Activated naive CD8-positive, alpha-beta T cell treated with anti-CD3 and anti-CD28 coated beads, Interleukin-2, amount 50 U/mL, for 24 hours (primary cell): ENCODE measurements at regions not wholly inside any gene's neighbourhood (a gene's known extent, or its start where the extent isn't known, plus 50 kb on each side); places are given as distances from the start of the nearest gene placed in this dataset.
"Not testable (repeated sequence)": the region's sequence is repeated elsewhere in the genome, so short reads cannot be mapped to it uniquely, and the experiment has no call there.

Experiments used
- ATAC-seq: fragments of 150-1000 bp; cut with Tn5 transposase; one replicate; pipeline ENCODE4 v1.10.0; 2021
- DNase-seq: peaks from one replicate; pipeline ENCODE4 v3.0.0; 2021
- H3K27ac Mint-ChIP-seq: one replicate; pipeline ENCODE4 v1.8.0; 2021; ENCODE audit warnings: mild to moderate bottlenecking, mixed read lengths
- H3K27me3 Mint-ChIP-seq: one replicate; pipeline ENCODE4 v1.8.0; 2021; ENCODE audit warnings: mixed read lengths
- H3K36me3 Mint-ChIP-seq: one replicate; pipeline ENCODE4 v1.8.0; 2021; ENCODE audit warnings: low read depth, mixed read lengths
- H3K4me1 Mint-ChIP-seq: one replicate; pipeline ENCODE4 v1.8.0; 2021; ENCODE audit warnings: mixed read lengths
- H3K4me3 Mint-ChIP-seq: one replicate; pipeline ENCODE4 v1.8.0; 2021; ENCODE audit warnings: mild to moderate bottlenecking, moderate library complexity, mixed read lengths
- H3K9me3 Mint-ChIP-seq: one replicate; pipeline ENCODE4 v1.8.0; 2021; ENCODE audit warnings: mixed read lengths

DNA sequence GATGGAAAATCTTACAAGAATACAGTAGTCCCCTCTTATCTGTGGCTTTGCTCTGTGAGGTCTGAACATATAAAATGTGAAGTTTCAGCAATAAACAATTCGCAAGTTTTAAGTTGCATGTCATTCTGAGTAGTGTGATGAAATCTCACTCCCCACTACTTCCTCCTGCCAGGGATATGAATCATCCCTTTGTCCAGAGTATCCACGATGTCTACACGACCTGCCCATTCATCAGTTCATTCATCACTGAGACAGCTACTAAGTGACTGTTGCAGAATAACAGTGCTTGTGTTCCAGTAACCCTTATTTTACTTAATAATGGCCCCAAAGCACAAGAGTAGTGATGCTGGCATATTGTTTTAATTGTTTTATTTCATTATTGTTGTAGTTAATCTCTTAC lies 489.2 kb upstream of the UBE2E2 start:
- H3K27me3 Mint-ChIP-seq: no peaks in the 10 kb centered on the region
- DNase-seq: no peak
- H3K4me1 Mint-ChIP-seq: no peaks in the 10 kb centered on the region
- peaks cover 17% of the 10 kb centered on the region for H3K9me3 Mint-ChIP-seq
- no peak overlapping the region for H3K4me3 Mint-ChIP-seq
- H3K27ac Mint-ChIP-seq: no peak overlapping the region
- ATAC-seq: no peak
- no peaks in the 10 kb centered on the region for H3K36me3 Mint-ChIP-seq

- H3K27me3 Mint-ChIP-seq: no peaks in the 10 kb centered on the region
- peaks cover 15% of the 10 kb centered on the region for H3K9me3 Mint-ChIP-seq
- no peak for ATAC-seq
- H3K4me3 Mint-ChIP-seq: no peak overlapping the region
- no peaks in the 10 kb centered on the region for H3K36me3 Mint-ChIP-seq
- no peak overlapping the region for H3K27ac Mint-ChIP-seq
- no peaks in the 10 kb centered on the region for H3K4me1 Mint-ChIP-seq
- DNase-seq: no peak
These were observed 488.4 kb upstream of the UBE2E2 start for GRCh38 chr3:22714749-22715148.

DNA sequence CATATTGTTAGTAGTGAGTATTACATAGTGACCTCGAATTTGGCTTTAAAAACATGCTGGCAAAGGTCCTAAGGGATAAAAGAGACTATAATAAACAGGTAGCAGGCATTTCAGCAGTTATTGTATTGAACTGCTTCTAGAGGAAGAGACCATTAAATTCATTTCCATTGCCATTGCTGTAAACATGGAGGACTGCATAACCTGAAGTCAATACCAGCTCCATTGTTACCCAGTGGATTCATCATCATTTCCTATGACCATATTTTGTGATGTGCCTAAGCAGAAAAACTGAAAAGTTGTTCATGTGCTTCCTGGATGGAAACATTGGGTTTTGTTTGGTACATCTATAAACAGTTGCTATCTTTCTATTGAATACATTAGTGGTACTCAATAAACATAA lies 482.5 kb upstream of the UBE2E2 start:
- no peak for ATAC-seq
- H3K4me1 Mint-ChIP-seq: no peaks in the 10 kb centered on the region
- H3K27me3 Mint-ChIP-seq: no peaks in the 10 kb centered on the region
- no peak overlapping the region for H3K4me3 Mint-ChIP-seq
- H3K9me3 Mint-ChIP-seq: no peaks in the 10 kb centered on the region
- H3K36me3 Mint-ChIP-seq: no peaks in the 10 kb centered on the region
- no peak for DNase-seq
- H3K27ac Mint-ChIP-seq: no peak overlapping the region

- no peaks in the 10 kb centered on the region for H3K9me3 Mint-ChIP-seq
- H3K4me3 Mint-ChIP-seq: no peak overlapping the region
- no peak overlapping the region for H3K27ac Mint-ChIP-seq
- no peaks in the 10 kb centered on the region for H3K4me1 Mint-ChIP-seq
- no peak for ATAC-seq
- no peaks in the 10 kb centered on the region for H3K36me3 Mint-ChIP-seq
- DNase-seq: no peak
- H3K27me3 Mint-ChIP-seq: no peaks in the 10 kb centered on the region
These were observed 478.7 kb upstream of the UBE2E2 start for GRCh38 chr3:22724420-22724819.

GRCh38 chr3:22728406-22728805 lies 474.7 kb upstream of the UBE2E2 start:
- no peaks in the 10 kb centered on the region for H3K9me3 Mint-ChIP-seq
- no peaks in the 10 kb centered on the region for H3K36me3 Mint-ChIP-seq
- H3K4me1 Mint-ChIP-seq: no peaks in the 10 kb centered on the region
- no peak overlapping the region for H3K4me3 Mint-ChIP-seq
- no peak for DNase-seq
- ATAC-seq: no peak
- no peak overlapping the region for H3K27ac Mint-ChIP-seq
- no peaks in the 10 kb centered on the region for H3K27me3 Mint-ChIP-seq

DNA sequence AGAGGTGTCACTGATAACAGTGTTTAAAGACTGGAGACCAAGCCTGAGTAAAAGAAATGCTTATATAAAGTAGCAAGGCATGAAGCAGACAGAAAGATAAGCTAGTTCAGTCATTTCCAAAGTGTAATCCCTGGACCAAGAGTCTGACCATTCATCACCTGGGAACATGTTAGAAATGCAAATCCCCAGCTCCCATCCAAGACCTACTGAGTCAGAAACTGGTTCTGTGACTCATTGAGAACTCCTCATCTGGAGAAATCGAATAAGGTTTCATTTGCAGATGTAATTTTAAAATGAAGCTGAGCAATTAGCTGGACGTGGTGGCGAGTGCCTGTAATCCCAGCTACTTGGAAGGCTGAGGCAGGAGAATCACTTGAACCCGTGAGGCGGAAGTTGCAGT lies 473.9 kb upstream of the UBE2E2 start:
- H3K4me3 Mint-ChIP-seq: no peak overlapping the region
- no peaks in the 10 kb centered on the region for H3K27me3 Mint-ChIP-seq
- no peaks in the 10 kb centered on the region for H3K4me1 Mint-ChIP-seq
- H3K36me3 Mint-ChIP-seq: no peaks in the 10 kb centered on the region
- ATAC-seq (no peak), DNase-seq (no peak)
- no peak overlapping the region for H3K27ac Mint-ChIP-seq
- no peaks in the 10 kb centered on the region for H3K9me3 Mint-ChIP-seq

- no peaks in the 10 kb centered on the region for H3K9me3 Mint-ChIP-seq
- ATAC-seq (no peak), DNase-seq (no peak)
- no peaks in the 10 kb centered on the region for H3K4me1 Mint-ChIP-seq
- H3K27me3 Mint-ChIP-seq: no peaks in the 10 kb centered on the region
- no peak overlapping the region for H3K4me3 Mint-ChIP-seq
- no peaks in the 10 kb centered on the region for H3K36me3 Mint-ChIP-seq
- no peak overlapping the region for H3K27ac Mint-ChIP-seq
These were observed 473.1 kb upstream of the UBE2E2 start for GRCh38 chr3:22729981-22730380.

GRCh38 chr3:22730701-22731100 lies 472.4 kb upstream of the UBE2E2 start:
- Mint-ChIP-seq H3K4me1 (no peaks in the 10 kb centered on the region), H3K27me3 (no peaks in the 10 kb centered on the region), H3K27ac (no peak overlapping the region), H3K4me3 (no peak overlapping the region), H3K36me3 (no peaks in the 10 kb centered on the region), H3K9me3 (no peaks in the 10 kb centered on the region)
- ATAC-seq (no peak), DNase-seq (no peak)

DNA sequence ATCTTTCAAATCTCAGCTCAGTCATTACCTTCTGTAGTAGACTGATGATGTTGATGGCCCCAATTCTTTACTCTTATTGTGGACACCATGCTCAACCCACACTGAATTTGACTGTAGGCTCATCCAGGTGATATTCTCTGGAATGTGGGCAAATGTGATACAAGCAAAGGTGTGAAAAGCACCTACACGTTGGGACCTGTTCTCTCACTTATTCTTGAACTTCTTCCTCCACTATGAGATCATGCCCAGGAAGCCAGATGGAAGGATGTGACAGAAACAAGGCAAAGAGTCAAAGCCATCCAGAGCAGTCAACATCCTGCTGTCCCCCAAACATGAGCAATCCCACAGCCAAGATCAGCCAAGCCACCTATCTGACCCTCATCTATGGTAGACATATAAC lies 471.2 kb upstream of the UBE2E2 start:
- no peaks in the 10 kb centered on the region for H3K27me3 Mint-ChIP-seq
- H3K36me3 Mint-ChIP-seq: no peaks in the 10 kb centered on the region
- H3K4me3 Mint-ChIP-seq: no peak overlapping the region
- no peak overlapping the region for H3K27ac Mint-ChIP-seq
- ATAC-seq (no peak), DNase-seq (no peak)
- H3K9me3 Mint-ChIP-seq: no peaks in the 10 kb centered on the region
- no peaks in the 10 kb centered on the region for H3K4me1 Mint-ChIP-seq

DNA sequence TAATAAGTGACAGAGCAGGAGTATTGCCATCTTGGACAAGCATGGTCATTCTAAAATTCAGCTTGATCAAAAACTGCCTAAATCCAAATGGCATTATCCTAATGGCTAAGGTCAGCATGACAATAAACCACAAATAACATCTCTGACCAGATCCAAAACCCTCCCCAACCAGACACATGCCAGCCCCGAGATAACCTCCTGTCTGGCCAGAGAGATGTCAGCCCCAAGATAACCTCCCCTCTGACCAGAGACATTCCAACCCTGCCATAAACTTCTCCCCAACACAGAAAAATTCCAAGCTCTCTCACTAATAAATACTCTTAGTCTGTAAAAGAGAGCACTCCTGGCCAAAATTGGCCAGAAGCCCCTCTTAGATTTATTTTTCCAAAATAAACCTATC lies 470.5 kb upstream of the UBE2E2 start:
- no peaks in the 10 kb centered on the region for H3K36me3 Mint-ChIP-seq
- H3K27ac Mint-ChIP-seq: no peak overlapping the region
- H3K4me1 Mint-ChIP-seq: no peaks in the 10 kb centered on the region
- DNase-seq (no peak), ATAC-seq (no peak)
- H3K27me3 Mint-ChIP-seq: no peaks in the 10 kb centered on the region
- H3K4me3 Mint-ChIP-seq: no peak overlapping the region
- peaks cover 3% of the 10 kb centered on the region for H3K9me3 Mint-ChIP-seq

DNA sequence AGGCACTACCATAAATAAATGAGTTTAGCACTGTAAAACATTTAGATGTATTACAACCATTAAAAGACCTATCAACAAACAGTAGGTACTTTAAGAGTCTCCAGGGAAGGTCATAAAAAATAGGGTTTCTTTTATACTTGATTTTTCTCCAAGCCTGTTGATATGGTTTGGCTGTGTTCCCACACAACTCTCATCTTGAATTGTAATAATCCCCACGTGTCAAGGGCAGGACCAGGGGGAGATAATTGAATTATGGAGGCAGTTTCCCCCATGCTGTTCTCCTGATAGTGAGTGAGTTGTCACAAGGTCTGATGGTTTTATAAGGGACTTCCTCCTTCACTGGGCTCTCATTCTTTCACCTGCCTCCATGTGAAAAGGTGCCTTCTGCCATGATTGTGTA lies 468.9 kb upstream of the UBE2E2 start:
- Mint-ChIP-seq H3K27ac (no peak overlapping the region), H3K4me3 (no peak overlapping the region), H3K36me3 (no peaks in the 10 kb centered on the region), H3K27me3 (no peaks in the 10 kb centered on the region), H3K9me3 (peaks cover 3% of the 10 kb centered on the region), H3K4me1 (no peaks in the 10 kb centered on the region)
- no peak for ATAC-seq
- DNase-seq: no peak

GRCh38 chr3:22734756-22735155 lies 468.4 kb upstream of the UBE2E2 start:
- H3K27ac Mint-ChIP-seq: no peak overlapping the region
- peaks cover 3% of the 10 kb centered on the region for H3K9me3 Mint-ChIP-seq
- ATAC-seq (no peak), DNase-seq (no peak)
- no peak overlapping the region for H3K4me3 Mint-ChIP-seq
- no peaks in the 10 kb centered on the region for H3K27me3 Mint-ChIP-seq
- no peaks in the 10 kb centered on the region for H3K36me3 Mint-ChIP-seq
- no peaks in the 10 kb centered on the region for H3K4me1 Mint-ChIP-seq

GRCh38 chr3:22735373-22735772 lies 467.8 kb upstream of the UBE2E2 start:
- H3K4me1 Mint-ChIP-seq: no peaks in the 10 kb centered on the region
- H3K4me3 Mint-ChIP-seq: no peak overlapping the region
- ATAC-seq (no peak), DNase-seq (no peak)
- no peaks in the 10 kb centered on the region for H3K27me3 Mint-ChIP-seq
- no peak overlapping the region for H3K27ac Mint-ChIP-seq
- H3K9me3 Mint-ChIP-seq: peaks cover 3% of the 10 kb centered on the region
- no peaks in the 10 kb centered on the region for H3K36me3 Mint-ChIP-seq

GRCh38 chr3:22743386-22743785 lies 459.7 kb upstream of the UBE2E2 start:
- H3K4me1 Mint-ChIP-seq, DNase-seq, H3K4me3 Mint-ChIP-seq, H3K27ac Mint-ChIP-seq, H3K36me3 Mint-ChIP-seq, H3K9me3 Mint-ChIP-seq, ATAC-seq, H3K27me3 Mint-ChIP-seq: not testable (repeated sequence)

DNA sequence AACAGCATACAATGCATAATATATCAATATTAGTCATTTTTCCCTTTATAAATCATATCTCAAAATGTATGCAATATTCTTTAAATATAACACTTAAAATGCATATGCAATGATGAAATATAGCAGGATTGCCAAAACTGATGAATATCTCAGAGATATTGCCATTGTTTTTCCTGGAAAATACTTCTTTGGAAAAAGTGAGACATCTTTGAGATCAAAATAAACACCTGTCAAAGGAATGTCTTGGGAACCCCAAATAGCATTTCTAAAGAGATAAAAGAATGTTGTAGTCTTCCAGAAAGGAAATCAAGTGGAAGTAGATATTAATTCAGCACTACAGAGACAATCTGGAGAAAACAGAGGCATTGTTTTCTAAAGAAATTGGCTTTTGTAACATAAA lies 457.8 kb upstream of the UBE2E2 start:
- Mint-ChIP-seq H3K9me3 (peaks cover 12% of the 10 kb centered on the region), H3K4me3 (no peak overlapping the region), H3K27ac (no peak overlapping the region), H3K36me3 (no peaks in the 10 kb centered on the region), H3K27me3 (no peaks in the 10 kb centered on the region), H3K4me1 (no peaks in the 10 kb centered on the region)
- ATAC-seq (no peak), DNase-seq (no peak)

- ATAC-seq (no peak), DNase-seq (no peak)
- Mint-ChIP-seq H3K27me3 (no peaks in the 10 kb centered on the region), H3K27ac (no peak overlapping the region), H3K4me1 (no peaks in the 10 kb centered on the region), H3K36me3 (no peaks in the 10 kb centered on the region), H3K9me3 (peaks cover 12% of the 10 kb centered on the region), H3K4me3 (no peak overlapping the region)
These were observed 456.9 kb upstream of the UBE2E2 start for GRCh38 chr3:22746221-22746620.
